C4-2B (cell line): ENCODE measurements at regions not wholly inside any gene's neighbourhood (a gene's known extent, or its start where the extent isn't known, plus 50 kb on each side); places are given as distances from the start of the nearest gene placed in this dataset.

Source experiments
- H3K27ac ChIP-seq: fragments of 450-650 bp; 2 replicates; pipeline ENCODE4 v1.5.1; 2017
- ZFX ChIP-seq: fragments of 450-650 bp; IDR thresholded peaks from 2 replicates; pipeline ENCODE4 v1.6.1; 2017
- TF ChIP-seq, protein P1 (sequence below): fragments of 450-650 bp; conservative IDR thresholded peaks from 2 replicates; pipeline ENCODE4 v1.5.1; 2017; ENCODE audit warnings: mild to moderate bottlenecking

DNA sequence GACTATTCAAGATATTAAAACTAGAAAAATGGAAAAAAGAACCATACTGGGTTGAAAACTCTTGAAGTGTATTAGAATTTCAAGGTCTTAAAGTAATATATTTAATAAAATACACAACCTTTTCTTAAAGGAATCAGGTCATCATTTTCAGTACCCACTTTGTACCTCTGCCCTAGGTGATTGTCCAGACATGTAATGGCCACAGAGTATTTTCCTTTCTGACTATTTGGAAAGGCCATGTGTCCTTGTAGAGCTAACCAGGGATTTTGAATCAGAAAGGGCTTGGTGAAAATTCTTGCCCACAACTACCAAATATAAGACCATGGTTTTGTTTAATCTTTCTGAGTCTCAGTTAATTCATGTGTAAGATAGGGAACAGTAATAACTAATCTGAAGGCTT, 91.4 kb upstream of the MLIP start:
- TF ChIP-seq ZFX, result no peak
- TF ChIP-seq, protein P1, sequence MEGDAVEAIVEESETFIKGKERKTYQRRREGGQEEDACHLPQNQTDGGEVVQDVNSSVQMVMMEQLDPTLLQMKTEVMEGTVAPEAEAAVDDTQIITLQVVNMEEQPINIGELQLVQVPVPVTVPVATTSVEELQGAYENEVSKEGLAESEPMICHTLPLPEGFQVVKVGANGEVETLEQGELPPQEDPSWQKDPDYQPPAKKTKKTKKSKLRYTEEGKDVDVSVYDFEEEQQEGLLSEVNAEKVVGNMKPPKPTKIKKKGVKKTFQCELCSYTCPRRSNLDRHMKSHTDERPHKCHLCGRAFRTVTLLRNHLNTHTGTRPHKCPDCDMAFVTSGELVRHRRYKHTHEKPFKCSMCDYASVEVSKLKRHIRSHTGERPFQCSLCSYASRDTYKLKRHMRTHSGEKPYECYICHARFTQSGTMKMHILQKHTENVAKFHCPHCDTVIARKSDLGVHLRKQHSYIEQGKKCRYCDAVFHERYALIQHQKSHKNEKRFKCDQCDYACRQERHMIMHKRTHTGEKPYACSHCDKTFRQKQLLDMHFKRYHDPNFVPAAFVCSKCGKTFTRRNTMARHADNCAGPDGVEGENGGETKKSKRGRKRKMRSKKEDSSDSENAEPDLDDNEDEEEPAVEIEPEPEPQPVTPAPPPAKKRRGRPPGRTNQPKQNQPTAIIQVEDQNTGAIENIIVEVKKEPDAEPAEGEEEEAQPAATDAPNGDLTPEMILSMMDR, result no peak

DNA sequence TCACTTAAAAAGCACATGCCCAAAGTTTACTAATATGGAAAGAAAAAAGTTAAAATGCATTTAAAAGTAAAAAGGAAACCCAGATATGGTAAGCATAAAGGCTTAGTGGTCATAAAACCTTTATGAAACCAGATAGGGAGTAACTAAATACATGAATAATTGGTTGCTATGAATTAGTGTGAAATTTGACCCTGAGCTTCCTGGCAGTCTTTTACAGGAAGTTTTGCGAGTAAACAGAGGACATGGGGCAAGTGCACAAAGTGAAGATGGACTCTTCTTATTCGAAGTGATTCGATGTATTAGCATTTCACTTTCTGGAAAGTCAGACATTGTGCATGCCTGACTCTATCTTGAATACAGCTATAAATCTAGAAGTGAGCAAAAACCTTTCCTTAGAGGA, 90.9 kb upstream of the MLIP start:
- no peak overlapping the region for H3K27ac ChIP-seq
- no peak for TF ChIP-seq ZFX
- TF ChIP-seq, protein P1, result no peak

More for the DNA sequence above, 91.4 kb upstream of the MLIP start:
- H3K27ac ChIP-seq, result no peak overlapping the region

DNA sequence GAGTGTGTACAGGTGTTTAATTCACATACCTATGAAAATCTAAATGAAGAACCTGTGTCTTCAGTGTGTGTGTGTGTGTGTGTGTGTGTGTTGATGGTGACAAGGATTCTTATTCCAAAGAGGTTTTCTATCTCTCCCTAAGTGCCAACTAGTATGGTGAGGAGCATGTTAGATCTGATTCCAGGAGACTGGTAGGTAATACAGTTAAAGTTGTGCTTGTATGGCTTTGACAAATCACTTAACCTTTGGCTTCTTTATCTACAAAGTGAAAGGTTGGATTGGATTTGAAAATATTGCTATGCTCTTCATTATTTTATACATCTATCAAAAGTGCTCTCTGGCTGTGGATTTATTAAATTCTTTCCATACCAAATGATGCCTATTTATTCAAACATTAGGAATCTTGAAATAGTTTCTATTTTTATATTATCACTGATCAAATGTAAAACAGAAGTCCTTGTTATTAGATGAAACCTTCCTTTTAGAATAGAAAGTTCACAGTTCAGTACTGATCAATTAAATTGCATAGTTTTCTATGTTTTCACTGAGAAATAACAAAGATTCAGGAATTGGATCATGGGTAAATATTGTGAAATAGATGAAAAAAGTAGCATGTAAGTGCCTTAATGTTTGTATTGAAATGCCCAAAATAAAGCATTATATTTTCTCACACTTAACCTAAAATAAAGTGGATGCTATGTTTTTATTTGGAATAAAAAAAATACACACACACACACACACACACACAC, 84.4 kb upstream of the MLIP start:
- H3K27ac ChIP-seq, result no peak overlapping the region
- TF ChIP-seq ZFX, result no peak
- TF ChIP-seq, protein P1, result no peak

GRCh38 chr6:54028170-54028569, 83.1 kb upstream of the MLIP start:
- TF ChIP-seq, protein P1, result no peak
- TF ChIP-seq ZFX, result no peak

GRCh38 chr6:54029187-54029586, 82.1 kb upstream of the MLIP start:
- H3K27ac ChIP-seq, result no peak overlapping the region
- no peak for TF ChIP-seq ZFX
- TF ChIP-seq, protein P1, result no peak

More at GRCh38 chr6:54028170-54028569, 83.1 kb upstream of the MLIP start:
- H3K27ac ChIP-seq, result no peak overlapping the region

GRCh38 chr6:54031169-54031568, 80.1 kb upstream of the MLIP start:
- no peak overlapping the region for H3K27ac ChIP-seq
- no peak for TF ChIP-seq ZFX
- TF ChIP-seq, protein P1, result no peak

- H3K27ac ChIP-seq, result no peak overlapping the region
- TF ChIP-seq, protein P1, result no peak
- TF ChIP-seq ZFX, result no peak
These were observed 73.9 kb upstream of the MLIP start for GRCh38 chr6:54037277-54037779.
